Suprapubic skin (tissue), 4 donors: ENCODE measurements at regions not wholly inside any gene's neighbourhood (a gene's known extent, or its start where the extent isn't known, plus 50 kb on each side); places are given as distances from the start of the nearest gene placed in this dataset.

Source experiments
- DNase-seq, 2 donors: peaks; one replicate each; pipeline ENCODE4 v3.0.0-alpha.2; 2019; ENCODE audit warnings: low spot score in 2 of 2
- H3K27ac ChIP-seq: fragments of 200-600 bp; sonication (generic); one replicate; pipeline ENCODE4 v1.5.1; 2019
- H3K27me3 ChIP-seq: fragments of 200-600 bp; sonication (generic); one replicate; pipeline ENCODE4 v1.5.1; 2019
- H3K36me3 ChIP-seq: fragments of 200-600 bp; sonication (generic); one replicate; pipeline ENCODE4 v1.5.1; 2019
- H3K4me1 ChIP-seq: fragments of 200-600 bp; sonication (generic); one replicate; pipeline ENCODE4 v1.5.1; 2019
- H3K4me3 ChIP-seq: fragments of 200-600 bp; sonication (generic); one replicate; pipeline ENCODE4 v1.5.1; 2019; ENCODE audit warnings: mild to moderate bottlenecking
- H3K9me3 ChIP-seq: fragments of 200-600 bp; sonication (generic); one replicate; pipeline ENCODE4 v1.5.1; 2019
- CTCF ChIP-seq, 2 donors: fragments of 200-600 bp in 1 of 2; fragments of 450-650 bp in 1 of 2; sonication (generic) in 1 of 2; IDR thresholded peaks; one replicate each; pipeline ENCODE4 v1.5.1; 2016 to 2019; ENCODE audit warnings: antibody characterized with exemption in 2 of 2, mild to moderate bottlenecking in 1 of 2, moderate library complexity in 1 of 2
- EP300 ChIP-seq: sonication (generic); formaldehyde crosslinking; IDR thresholded peaks from one replicate; pipeline ENCODE4 v1.6.1; 2017; ENCODE audit warnings: antibody characterized with exemption
- POLR2A ChIP-seq, 2 donors: fragments of 450-650 bp; IDR thresholded peaks; one replicate each; pipeline ENCODE4 v1.6.1; 2017; ENCODE audit warnings: antibody characterized with exemption in 2 of 2, mild to moderate bottlenecking in 2 of 2, moderate library complexity in 2 of 2
- POLR2AphosphoS5 ChIP-seq, 3 donors: sonication (generic); formaldehyde crosslinking; IDR thresholded peaks; one replicate each; pipeline ENCODE4 v1.6.1; 2017; ENCODE audit warnings: antibody characterized with exemption in 3 of 3
- WGBS: methylation state at CpG from one replicate; pipeline ENCODE4 v1.1.5; 2018; 5-methylcytosine and 5-hydroxymethylcytosine counted together

GRCh38 chr11:134576721-134577171, 164.7 kb upstream of the B3GAT1 start:
- Histone ChIP-seq H3K27me3 (peaks cover 22% of the 10 kb centered on the region), H3K4me1 (no peaks in the 10 kb centered on the region), H3K9me3 (no peaks in the 10 kb centered on the region), H3K4me3 (no peak overlapping the region), H3K27ac (no peak overlapping the region), H3K36me3 (no peaks in the 10 kb centered on the region)
- no peak for DNase-seq
- TF ChIP-seq EP300, result no peak
- no peak for TF ChIP-seq POLR2A (IDR thresholded peaks at IDR 0.05)
- TF ChIP-seq CTCF (IDR thresholded peaks at IDR 0.05), result no peak
- TF ChIP-seq POLR2AphosphoS5 (IDR thresholded peaks at IDR 0.05), result no peak
- WGBS, result 80% methylated on average over 4 of the region's 8 CpGs

GRCh38 chr11:134576286-134576685, 164.2 kb upstream of the B3GAT1 start:
- Histone ChIP-seq H3K4me1 (no peaks in the 10 kb centered on the region), H3K36me3 (no peaks in the 10 kb centered on the region), H3K27ac (no peak overlapping the region), H3K9me3 (no peaks in the 10 kb centered on the region), H3K27me3 (peaks cover 22% of the 10 kb centered on the region), H3K4me3 (no peak overlapping the region)
- DNase-seq, result no peak
- WGBS, result 81% methylated on average over 9 of the region's 9 CpGs
- no peak for TF ChIP-seq POLR2AphosphoS5 (IDR thresholded peaks at IDR 0.05)
- TF ChIP-seq EP300, result no peak
- TF ChIP-seq POLR2A (IDR thresholded peaks at IDR 0.05), result no peak
- no peak for TF ChIP-seq CTCF (IDR thresholded peaks at IDR 0.05)

GRCh38 chr11:134575504-134576230, 163.6 kb upstream of the B3GAT1 start:
- Histone ChIP-seq H3K4me3 (no peak overlapping the region), H3K36me3 (no peaks in the 10 kb centered on the region), H3K4me1 (no peaks in the 10 kb centered on the region), H3K9me3 (no peaks in the 10 kb centered on the region), H3K27ac (no peak overlapping the region), H3K27me3 (peaks cover 22% of the 10 kb centered on the region)
- DNase-seq, result no peak
- WGBS, result 70% methylated on average over 16 of the region's 16 CpGs
- TF ChIP-seq EP300 (no peak), POLR2A (IDR thresholded peaks at IDR 0.05) (no peak), CTCF (IDR thresholded peaks at IDR 0.05) (no peak), POLR2AphosphoS5 (IDR thresholded peaks at IDR 0.05) (no peak)

GRCh38 chr11:134574947-134575346, 162.9 kb upstream of the B3GAT1 start:
- Histone ChIP-seq H3K4me3 (no peak overlapping the region), H3K9me3 (no peaks in the 10 kb centered on the region), H3K4me1 (no peaks in the 10 kb centered on the region), H3K27me3 (peaks cover 19% of the 10 kb centered on the region), H3K36me3 (no peaks in the 10 kb centered on the region), H3K27ac (no peak overlapping the region)
- WGBS, result 87% methylated on average over 8 of the region's 8 CpGs
- TF ChIP-seq POLR2AphosphoS5 (IDR thresholded peaks at IDR 0.05) (no peak), CTCF (IDR thresholded peaks at IDR 0.05) (no peak), POLR2A (IDR thresholded peaks at IDR 0.05) (no peak), EP300 (no peak)
- no peak for DNase-seq

- no peak overlapping the region for H3K4me3 ChIP-seq
- H3K9me3 ChIP-seq, result no peaks in the 10 kb centered on the region
- peaks cover 14% of the 10 kb centered on the region for H3K27me3 ChIP-seq
- no peaks in the 10 kb centered on the region for H3K36me3 ChIP-seq
- TF ChIP-seq POLR2AphosphoS5 (IDR thresholded peaks at IDR 0.05) (no peak), POLR2A (IDR thresholded peaks at IDR 0.05) (no peak), CTCF (IDR thresholded peaks at IDR 0.05) (no peak), EP300 (no peak)
- no CpG with 5 or more reads among the region's 7 CpGs for WGBS
- DNase-seq, result no peak
- no peak overlapping the region for H3K27ac ChIP-seq
- H3K4me1 ChIP-seq, result no peaks in the 10 kb centered on the region
These were observed 162.4 kb upstream of the B3GAT1 start for GRCh38 chr11:134574425-134574824.
